ENCODE measurements at regions not wholly inside any gene's neighbourhood (a gene's known extent, or its start where the extent isn't known, plus 50 kb on each side); places are given as distances from the start of the nearest gene placed in this dataset.

- Histone ChIP-seq H3K27me3 (ENCODE audit: insufficient read depth, low read length, poor library complexity, severe bottlenecking) (no peaks in the 10 kb centered on the region), H3K9ac (ENCODE audit: low read depth, low read length, poor library complexity, severe bottlenecking) (no peak overlapping the region), H3K36me3 (ENCODE audit: insufficient read depth, low read length) (no peaks in the 10 kb centered on the region), H3K4me1 (ENCODE audit: insufficient read depth, low read length, poor library complexity, severe bottlenecking) (no peaks in the 10 kb centered on the region), H3K9me3 (ENCODE audit: insufficient read depth, low read depth, low read length) (0 out of 2 replicates have a peak, but pooled peaks cover 4% of the 10 kb centered on the region), H3K4me3 (ENCODE audit: low read length, poor library complexity, severe bottlenecking) (no peak overlapping the region), H4K20me1 (ENCODE audit: insufficient read depth, low read length, poor library complexity, severe bottlenecking) (no peaks in the 10 kb centered on the region), H3F3A (ENCODE audit: low read depth) (no peaks in the 10 kb centered on the region), H3K4me2 (ENCODE audit: low read depth, low read length, poor library complexity, severe bottlenecking) (no peak overlapping the region), H2AFZ (ENCODE audit: low read length) (no peak overlapping the region), H3K9me2 (replicated peaks; ENCODE audit: low read depth, low read length) (no peaks in the 10 kb centered on the region), H3K79me2 (ENCODE audit: insufficient read depth, low read length) (no peaks in the 10 kb centered on the region)
- TF ChIP-seq EZH2phosphoT487 (IDR thresholded peaks at IDR 0.05; ENCODE audit: borderline replicate concordance): no peak
- no peak for TF ChIP-seq CTCF (conservative IDR thresholded peaks at IDR 0.05; ENCODE audit: low read length)
These were observed 561.9 kb upstream of the SOX9 start for GRCh38 chr17:71558901-71559300.

- H3K4me3 ChIP-seq (ENCODE audit: low read length, poor library complexity, severe bottlenecking): no peak overlapping the region
- H3K9me3 ChIP-seq (ENCODE audit: insufficient read depth, low read depth, low read length): no peaks in the 10 kb centered on the region
- no peaks in the 10 kb centered on the region for H3K27me3 ChIP-seq (ENCODE audit: insufficient read depth, low read length, poor library complexity, severe bottlenecking)
- H2AFZ ChIP-seq (ENCODE audit: low read length): no peak overlapping the region
- no peak for TF ChIP-seq CTCF (conservative IDR thresholded peaks at IDR 0.05; ENCODE audit: low read length)
- no peaks in the 10 kb centered on the region for H3K36me3 ChIP-seq (ENCODE audit: insufficient read depth, low read length)
- H3F3A ChIP-seq (ENCODE audit: low read depth): no peaks in the 10 kb centered on the region
- H3K4me1 ChIP-seq (ENCODE audit: insufficient read depth, low read length, poor library complexity, severe bottlenecking): no peaks in the 10 kb centered on the region
- H3K79me2 ChIP-seq (ENCODE audit: insufficient read depth, low read length): no peaks in the 10 kb centered on the region
- H3K4me2 ChIP-seq (ENCODE audit: low read depth, low read length, poor library complexity, severe bottlenecking): no peak overlapping the region
- H3K9me2 ChIP-seq (replicated peaks; ENCODE audit: low read depth, low read length): no peaks in the 10 kb centered on the region
- no peak overlapping the region for H3K9ac ChIP-seq (ENCODE audit: low read depth, low read length, poor library complexity, severe bottlenecking)
- H4K20me1 ChIP-seq (ENCODE audit: insufficient read depth, low read length, poor library complexity, severe bottlenecking): no peaks in the 10 kb centered on the region
These were observed 548.5 kb upstream of the SOX9 start for GRCh38 chr17:71572343-71572742.

GRCh38 chr17:71578446-71578845 lies 542.4 kb upstream of the SOX9 start:
- H3K9me3 ChIP-seq (ENCODE audit: insufficient read depth, low read depth, low read length): no peaks in the 10 kb centered on the region
- H4K20me1 ChIP-seq (ENCODE audit: insufficient read depth, low read length, poor library complexity, severe bottlenecking): no peaks in the 10 kb centered on the region
- H3F3A ChIP-seq (ENCODE audit: low read depth): no peaks in the 10 kb centered on the region
- no peaks in the 10 kb centered on the region for H3K27me3 ChIP-seq (ENCODE audit: insufficient read depth, low read length, poor library complexity, severe bottlenecking)
- no peaks in the 10 kb centered on the region for H3K9me2 ChIP-seq (replicated peaks; ENCODE audit: low read depth, low read length)
- H3K36me3 ChIP-seq (ENCODE audit: insufficient read depth, low read length): no peaks in the 10 kb centered on the region
- H2AFZ ChIP-seq (ENCODE audit: low read length): no peak overlapping the region
- H3K4me2 ChIP-seq (ENCODE audit: low read depth, low read length, poor library complexity, severe bottlenecking): no peak overlapping the region
- no peak overlapping the region for H3K9ac ChIP-seq (ENCODE audit: low read depth, low read length, poor library complexity, severe bottlenecking)
- no peaks in the 10 kb centered on the region for H3K4me1 ChIP-seq (ENCODE audit: insufficient read depth, low read length, poor library complexity, severe bottlenecking)
- H3K4me3 ChIP-seq (ENCODE audit: low read length, poor library complexity, severe bottlenecking): no peak overlapping the region
- H3K79me2 ChIP-seq (ENCODE audit: insufficient read depth, low read length): no peaks in the 10 kb centered on the region
- no peak for TF ChIP-seq CTCF (conservative IDR thresholded peaks at IDR 0.05; ENCODE audit: low read length)
- no peak for TF ChIP-seq EZH2phosphoT487 (IDR thresholded peaks at IDR 0.05; ENCODE audit: borderline replicate concordance)

Measured in Loucy (cell line).